ENCODE measurements at regions not wholly inside any gene's neighbourhood (a gene's known extent, or its start where the extent isn't known, plus 50 kb on each side); places are given as distances from the start of the nearest gene placed in this dataset.

- Mint-ChIP-seq H3K27me3 (peaks cover 6% of the 10 kb centered on the region), H3K27ac (no peak overlapping the region), H3K4me1 (peaks cover 6% of the 10 kb centered on the region), H3K4me3 (no peak overlapping the region), H3K36me3 (ENCODE audit: low read depth) (no peaks in the 10 kb centered on the region), H3K9me3 (peaks cover 4% of the 10 kb centered on the region)
- intact Hi-C loops (cut with micrococcal nuclease) = no loop called here
- DNase-seq = no peak
Observed at GRCh38 chr15:69793781-69794451, 303.8 kb downstream of the TLE3 start.

- H3K27ac Mint-ChIP-seq = no peak overlapping the region
- H3K27me3 Mint-ChIP-seq = peaks cover 5% of the 10 kb centered on the region
- intact Hi-C loops (cut with micrococcal nuclease) = no loop called here
Observed at GRCh38 chr15:69794645-69795469, 302.9 kb downstream of the TLE3 start.

GRCh38 chr15:69795601-69796000 lies 302.1 kb downstream of the TLE3 start:
- DNase-seq = no peak
- Mint-ChIP-seq H3K9me3 (peaks cover 4% of the 10 kb centered on the region), H3K27me3 (peaks cover 5% of the 10 kb centered on the region), H3K4me1 (peaks cover 5% of the 10 kb centered on the region), H3K27ac (no peak overlapping the region), H3K36me3 (ENCODE audit: low read depth) (no peaks in the 10 kb centered on the region), H3K4me3 (no peak overlapping the region)
- intact Hi-C loops (cut with micrococcal nuclease) = no loop called here

More at GRCh38 chr15:69794645-69795469, 302.9 kb downstream of the TLE3 start:
- Mint-ChIP-seq H3K36me3 (ENCODE audit: low read depth) (no peaks in the 10 kb centered on the region), H3K9me3 (peaks cover 4% of the 10 kb centered on the region), H3K4me1 (peaks cover 7% of the 10 kb centered on the region), H3K4me3 (no peak overlapping the region)
- DNase-seq = no peak

GRCh38 chr15:69797051-69797595 lies 300.6 kb downstream of the TLE3 start:
- Mint-ChIP-seq H3K27me3 (peaks cover 10% of the 10 kb centered on the region), H3K9me3 (no peaks in the 10 kb centered on the region), H3K4me1 (peaks cover 5% of the 10 kb centered on the region), H3K27ac (no peak overlapping the region), H3K4me3 (no peak overlapping the region), H3K36me3 (ENCODE audit: low read depth) (no peaks in the 10 kb centered on the region)
- intact Hi-C loops (cut with micrococcal nuclease) = no loop called here
- DNase-seq = no peak

- intact Hi-C loops (cut with micrococcal nuclease) = no loop called here
- peaks cover 6% of the 10 kb centered on the region for H3K27me3 Mint-ChIP-seq
Observed at GRCh38 chr15:69797615-69798014, 300.1 kb downstream of the TLE3 start.

GRCh38 chr15:69798481-69799250 lies 299.1 kb downstream of the TLE3 start:
- intact Hi-C loops (cut with micrococcal nuclease) = no loop called here
- H3K4me3 Mint-ChIP-seq = no peak overlapping the region
- H3K27ac Mint-ChIP-seq = no peak overlapping the region
- peaks cover 5% of the 10 kb centered on the region for H3K4me1 Mint-ChIP-seq
- DNase-seq = no peak
- no peaks in the 10 kb centered on the region for H3K9me3 Mint-ChIP-seq
- no peaks in the 10 kb centered on the region for H3K36me3 Mint-ChIP-seq (ENCODE audit: low read depth)
- H3K27me3 Mint-ChIP-seq = peaks cover 5% of the 10 kb centered on the region

More at GRCh38 chr15:69797615-69798014, 300.1 kb downstream of the TLE3 start:
- H3K4me1 Mint-ChIP-seq = peaks cover 5% of the 10 kb centered on the region
- no peaks in the 10 kb centered on the region for H3K36me3 Mint-ChIP-seq (ENCODE audit: low read depth)
- H3K9me3 Mint-ChIP-seq = no peaks in the 10 kb centered on the region
- DNase-seq = no peak
- no peak overlapping the region for H3K27ac Mint-ChIP-seq
- no peak overlapping the region for H3K4me3 Mint-ChIP-seq

GRCh38 chr15:69801144-69801543 lies 296.6 kb downstream of the TLE3 start:
- intact Hi-C loops (cut with micrococcal nuclease) = no loop called here
- H3K36me3 Mint-ChIP-seq (ENCODE audit: low read depth) = no peaks in the 10 kb centered on the region
- H3K4me3 Mint-ChIP-seq = no peak overlapping the region
- peaks cover 5% of the 10 kb centered on the region for H3K4me1 Mint-ChIP-seq
- peaks cover 8% of the 10 kb centered on the region for H3K27me3 Mint-ChIP-seq
- DNase-seq = no peak
- no peaks in the 10 kb centered on the region for H3K9me3 Mint-ChIP-seq
- no peak overlapping the region for H3K27ac Mint-ChIP-seq

- no peaks in the 10 kb centered on the region for H3K36me3 Mint-ChIP-seq (ENCODE audit: low read depth)
- no peak overlapping the region for H3K27ac Mint-ChIP-seq
- peaks cover 12% of the 10 kb centered on the region for H3K27me3 Mint-ChIP-seq
- H3K4me3 Mint-ChIP-seq = no peak overlapping the region
- intact Hi-C loops (cut with micrococcal nuclease) = no loop called here
- H3K9me3 Mint-ChIP-seq = no peaks in the 10 kb centered on the region
- no peak for DNase-seq
- peaks cover 9% of the 10 kb centered on the region for H3K4me1 Mint-ChIP-seq
Observed at GRCh38 chr15:69802432-69802831, 295.3 kb downstream of the TLE3 start.

GRCh38 chr15:69804786-69805185 lies 292.9 kb downstream of the TLE3 start:
- peaks cover 12% of the 10 kb centered on the region for H3K27me3 Mint-ChIP-seq
- intact Hi-C loops (cut with micrococcal nuclease) = no loop called here
- H3K4me1 Mint-ChIP-seq = peaks cover 10% of the 10 kb centered on the region
- H3K4me3 Mint-ChIP-seq = no peak overlapping the region
- H3K36me3 Mint-ChIP-seq (ENCODE audit: low read depth) = no peaks in the 10 kb centered on the region
- no peak for DNase-seq
- no peaks in the 10 kb centered on the region for H3K9me3 Mint-ChIP-seq
- H3K27ac Mint-ChIP-seq = no peak overlapping the region

GRCh38 chr15:69805248-69805953 lies 292.3 kb downstream of the TLE3 start:
- no peak overlapping the region for H3K4me3 Mint-ChIP-seq
- H3K4me1 Mint-ChIP-seq = peaks cover 10% of the 10 kb centered on the region
- peaks cover 12% of the 10 kb centered on the region for H3K27me3 Mint-ChIP-seq
- no peak for DNase-seq
- intact Hi-C loops (cut with micrococcal nuclease) = no loop called here
- no peak overlapping the region for H3K27ac Mint-ChIP-seq
- H3K36me3 Mint-ChIP-seq (ENCODE audit: low read depth) = no peaks in the 10 kb centered on the region
- no peaks in the 10 kb centered on the region for H3K9me3 Mint-ChIP-seq

GRCh38 chr15:69806287-69806915 lies 291.3 kb downstream of the TLE3 start:
- Mint-ChIP-seq H3K27me3 (peaks cover 12% of the 10 kb centered on the region), H3K4me3 (no peak overlapping the region), H3K9me3 (no peaks in the 10 kb centered on the region), H3K27ac (no peak overlapping the region), H3K4me1 (peaks cover 10% of the 10 kb centered on the region), H3K36me3 (ENCODE audit: low read depth) (no peaks in the 10 kb centered on the region)
- intact Hi-C loops (cut with micrococcal nuclease) = no loop called here
- DNase-seq = no peak

- no peak for DNase-seq
- H3K27ac Mint-ChIP-seq = no peak overlapping the region
Observed at GRCh38 chr15:69807721-69808120, 290.0 kb downstream of the TLE3 start.

GRCh38 chr15:69808756-69809155 lies 289.0 kb downstream of the TLE3 start:
- Mint-ChIP-seq H3K36me3 (ENCODE audit: low read depth) (no peaks in the 10 kb centered on the region), H3K4me3 (no peak overlapping the region), H3K9me3 (no peaks in the 10 kb centered on the region), H3K4me1 (peaks cover 10% of the 10 kb centered on the region), H3K27me3 (peaks cover 7% of the 10 kb centered on the region), H3K27ac (no peak overlapping the region)
- intact Hi-C loops (cut with micrococcal nuclease) = no loop called here
- DNase-seq = no peak

More at GRCh38 chr15:69807721-69808120, 290.0 kb downstream of the TLE3 start:
- H3K4me1 Mint-ChIP-seq = peaks cover 10% of the 10 kb centered on the region
- H3K4me3 Mint-ChIP-seq = no peak overlapping the region
- H3K9me3 Mint-ChIP-seq = no peaks in the 10 kb centered on the region
- no peaks in the 10 kb centered on the region for H3K36me3 Mint-ChIP-seq (ENCODE audit: low read depth)
- peaks cover 7% of the 10 kb centered on the region for H3K27me3 Mint-ChIP-seq
- intact Hi-C loops (cut with micrococcal nuclease) = no loop called here

Data from activated CD4-positive, alpha-beta T cell treated with anti-CD3 and anti-CD28 coated beads, Interleukin-2, amount 10 ng/mL, durations not matched to agents 24 days and 14 days (primary cell).